ENCODE measurements at regions not wholly inside any gene's neighbourhood (a gene's known extent, or its start where the extent isn't known, plus 50 kb on each side); places are given as distances from the start of the nearest gene placed in this dataset.
A peak's percentile ranks its signal among the peaks of the same experiment; 100 is the strongest.

GRCh38 chr5:123787136-123787535 is 275.2 kb downstream of the CSNK1G3 start:
- no peak for DNase-seq

GRCh38 chr5:123786411-123786810 is 274.4 kb downstream of the CSNK1G3 start:
- DNase-seq, result no peak

- DNase-seq, result peak; percentile 94
These were observed 273.4 kb downstream of the CSNK1G3 start for GRCh38 chr5:123785162-123786071.

- no peak for DNase-seq
These were observed 271.4 kb downstream of the CSNK1G3 start for GRCh38 chr5:123783421-123783820.

- DNase-seq, result no peak
These were observed 266.7 kb downstream of the CSNK1G3 start for GRCh38 chr5:123778641-123779040.

GRCh38 chr5:123776761-123777160 is 264.8 kb downstream of the CSNK1G3 start:
- DNase-seq, result peak; percentile 84

- no peak for DNase-seq
These were observed 259.7 kb downstream of the CSNK1G3 start for GRCh38 chr5:123771715-123772114.

GRCh38 chr5:123763201-123763600 is 251.2 kb downstream of the CSNK1G3 start:
- no peak for DNase-seq

- DNase-seq, result no peak
These were observed 244.8 kb downstream of the CSNK1G3 start for GRCh38 chr5:123756816-123757215.

GRCh38 chr5:123756318-123756665 is 244.3 kb downstream of the CSNK1G3 start:
- DNase-seq, result peak; percentile 9

- DNase-seq, result peak; percentile 92
These were observed 243.8 kb downstream of the CSNK1G3 start for GRCh38 chr5:123755653-123756317.

GRCh38 chr5:123754908-123755307 is 242.9 kb downstream of the CSNK1G3 start:
- peak; percentile 31 for DNase-seq

GRCh38 chr5:123753937-123754891 is 242.2 kb downstream of the CSNK1G3 start:
- DNase-seq, result peak; percentile 64

- DNase-seq, result no peak
These were observed 241.4 kb downstream of the CSNK1G3 start for GRCh38 chr5:123753180-123753936.

GRCh38 chr5:123752552-123753179 is 240.7 kb downstream of the CSNK1G3 start:
- DNase-seq, result peak; percentile 88

- no peak for DNase-seq
These were observed 239.7 kb downstream of the CSNK1G3 start for GRCh38 chr5:123751670-123752069.

GRCh38 chr5:123748239-123748638 is 236.3 kb downstream of the CSNK1G3 start:
- DNase-seq, result no peak

GRCh38 chr5:123746683-123747360 is 234.8 kb downstream of the CSNK1G3 start:
- no peak for DNase-seq

- no peak for DNase-seq
These were observed 232.1 kb downstream of the CSNK1G3 start for GRCh38 chr5:123743990-123744583.

- DNase-seq, result no peak
These were observed 223.4 kb downstream of the CSNK1G3 start for GRCh38 chr5:123735384-123735783.

- no peak for DNase-seq
These were observed 220.3 kb downstream of the CSNK1G3 start for GRCh38 chr5:123732257-123732656.

Data from fibroblast of skin of right quadriceps (primary cell).